ENCODE measurements at regions not wholly inside any gene's neighbourhood (a gene's known extent, or its start where the extent isn't known, plus 50 kb on each side); places are given as distances from the start of the nearest gene placed in this dataset.

- dilution Hi-C loops (cut with MboI; ENCODE audit: extremely low pct_ligation_motif_present, low sequenced_read_pairs): no loop called here
- H3K9me1 ChIP-seq (ENCODE audit: control insufficient read depth, extremely low read depth, insufficient read depth, low read length): no peaks in the 10 kb centered on the region
- TF ChIP-seq CTCF (optimal IDR thresholded peaks at IDR 0.05 in 1 of 3, IDR thresholded peaks at IDR 0.05 in 1 of 3, conservative IDR thresholded peaks at IDR 0.05 in 1 of 3; ENCODE audit: extremely low read depth in 1 of 3, insufficient read depth in 2 of 3, low read length in 3 of 3) (no peak), EZH2 (IDR thresholded peaks at IDR 0.05; ENCODE audit: low read length) (no peak)
Observed at GRCh38 chr4:62159876-62160275, 959.8 kb downstream of the ADGRL3 start.

GRCh38 chr4:62159306-62159705, 959.2 kb downstream of the ADGRL3 start:
- Histone ChIP-seq H3K4me1 (ENCODE audit: control insufficient read depth, extremely low read depth, insufficient read depth, low read length) (no peaks in the 10 kb centered on the region), H3K27ac (ENCODE audit: control insufficient read depth, insufficient read depth, low read length) (no peak overlapping the region), H2AFZ (ENCODE audit: control insufficient read depth, low read length) (no peak overlapping the region), H3K9me3 (ENCODE audit: control insufficient read depth, low read depth, low read length) (no peaks in the 10 kb centered on the region), H3K9ac (ENCODE audit: control insufficient read depth, extremely low read depth, insufficient read depth, low read length) (no peak overlapping the region), H3K27me3 (ENCODE audit: control insufficient read depth, extremely low read depth, insufficient read depth, low read length) (no peaks in the 10 kb centered on the region), H3K36me3 (ENCODE audit: control insufficient read depth in 2 of 2, extremely low read depth in 1 of 2, insufficient read depth in 2 of 2, low read length in 2 of 2) (no peaks in the 10 kb centered on the region), H3K4me2 (ENCODE audit: control insufficient read depth, extremely low read depth, insufficient read depth, low read depth, low read length) (no peak overlapping the region), H3K4me3 (ENCODE audit: control insufficient read depth in 2 of 3, extremely low read depth in 1 of 3, insufficient read depth in 2 of 3, low read depth in 1 of 3, low read length in 3 of 3) (no peak overlapping the region), H4K20me1 (ENCODE audit: control insufficient read depth, extremely low read depth, insufficient read depth, low read length) (no peaks in the 10 kb centered on the region), H3K9me1 (ENCODE audit: control insufficient read depth, extremely low read depth, insufficient read depth, low read length) (no peaks in the 10 kb centered on the region), H3K79me2 (ENCODE audit: control insufficient read depth, insufficient read depth, low read length) (no peaks in the 10 kb centered on the region)
- FAIRE-seq (no peak), DNase-seq (ENCODE audit: low read depth, low spot score) (no peak)
- dilution Hi-C loops (cut with MboI; ENCODE audit: extremely low pct_ligation_motif_present, low sequenced_read_pairs): no loop called here
- no peak for TF ChIP-seq CTCF (optimal IDR thresholded peaks at IDR 0.05 in 1 of 3, IDR thresholded peaks at IDR 0.05 in 1 of 3, conservative IDR thresholded peaks at IDR 0.05 in 1 of 3; ENCODE audit: extremely low read depth in 1 of 3, insufficient read depth in 2 of 3, low read length in 3 of 3)
- TF ChIP-seq EZH2 (IDR thresholded peaks at IDR 0.05; ENCODE audit: low read length): no peak

More at GRCh38 chr4:62159876-62160275, 959.8 kb downstream of the ADGRL3 start:
- Histone ChIP-seq H3K36me3 (ENCODE audit: control insufficient read depth in 2 of 2, extremely low read depth in 1 of 2, insufficient read depth in 2 of 2, low read length in 2 of 2) (no peaks in the 10 kb centered on the region), H3K9me3 (ENCODE audit: control insufficient read depth, low read depth, low read length) (no peaks in the 10 kb centered on the region), H3K4me2 (ENCODE audit: control insufficient read depth, extremely low read depth, insufficient read depth, low read depth, low read length) (no peak overlapping the region), H3K4me3 (ENCODE audit: control insufficient read depth in 2 of 3, extremely low read depth in 1 of 3, insufficient read depth in 2 of 3, low read depth in 1 of 3, low read length in 3 of 3) (no peak overlapping the region), H2AFZ (ENCODE audit: control insufficient read depth, low read length) (no peak overlapping the region), H3K79me2 (ENCODE audit: control insufficient read depth, insufficient read depth, low read length) (no peaks in the 10 kb centered on the region), H3K27ac (ENCODE audit: control insufficient read depth, insufficient read depth, low read length) (no peak overlapping the region), H4K20me1 (ENCODE audit: control insufficient read depth, extremely low read depth, insufficient read depth, low read length) (no peaks in the 10 kb centered on the region), H3K9ac (ENCODE audit: control insufficient read depth, extremely low read depth, insufficient read depth, low read length) (no peak overlapping the region), H3K4me1 (ENCODE audit: control insufficient read depth, extremely low read depth, insufficient read depth, low read length) (no peaks in the 10 kb centered on the region), H3K27me3 (ENCODE audit: control insufficient read depth, extremely low read depth, insufficient read depth, low read length) (no peaks in the 10 kb centered on the region)
- no peak for DNase-seq (ENCODE audit: low read depth, low spot score)
- FAIRE-seq: no peak

All from keratinocyte (primary cell).